Neural cell (in vitro differentiated cells): ENCODE measurements at regions not wholly inside any gene's neighbourhood (a gene's known extent, or its start where the extent isn't known, plus 50 kb on each side); places are given as distances from the start of the nearest gene placed in this dataset.

Experiments used
- H2AFZ ChIP-seq: fragments of 200-600, 300-800 bp; sonication (generic), shearing (Covaris generic); 2 replicates; pipeline ENCODE4 v1.6.0; 2014; ENCODE audit warnings: low read depth, mild to moderate bottlenecking, antibody characterized with exemption, low read length, moderate library complexity
- H3F3A ChIP-seq: fragments of 200-600 bp; shearing (Covaris generic); 2 replicates; pipeline ENCODE4 v1.6.1; 2016; ENCODE audit warnings: mild to moderate bottlenecking, moderate library complexity, mixed read lengths, antibody characterized with exemption, low read length; ENCODE audit not compliant: insufficient read depth, poor library complexity, severe bottlenecking
- H3K27ac ChIP-seq: fragments of 200-600, 300-800 bp; sonication (generic), shearing (Covaris generic); 2 replicates; pipeline ENCODE4 v1.5.1; 2014; ENCODE audit warnings: mild to moderate bottlenecking, low read length, moderate library complexity
- H3K27me3 ChIP-seq: fragments of 300-800, 200-600 bp; sonication (generic), shearing (Covaris generic); 2 replicates; pipeline ENCODE4 v1.6.0; 2014; ENCODE audit warnings: mild to moderate bottlenecking, low read depth, low read length, moderate library complexity; ENCODE audit not compliant: insufficient read depth
- H3K36me3 ChIP-seq: fragments of 300-800, 200-600 bp; sonication (generic), shearing (Covaris generic); 2 replicates; pipeline ENCODE4 v1.5.1; 2014; ENCODE audit warnings: mild to moderate bottlenecking, antibody characterized with exemption, low read length, moderate library complexity; ENCODE audit not compliant: insufficient read depth
- H3K4me2 ChIP-seq: fragments of 300-800, 200-600 bp; sonication (generic), shearing (Covaris generic); 2 replicates; pipeline ENCODE4 v1.6.0; 2014; ENCODE audit warnings: mild to moderate bottlenecking, low read length
- H3K4me3 ChIP-seq: fragments of 300-800, 200-600 bp; sonication (generic), shearing (Covaris generic); 2 replicates; pipeline ENCODE4 v1.5.1; 2014; ENCODE audit warnings: mild to moderate bottlenecking, low read length, moderate library complexity
- H3K79me2 ChIP-seq: fragments of 200-600 bp; shearing (Covaris generic); replicated peaks from 2 replicates; pipeline ENCODE4 v1.6.0; 2014; ENCODE audit warnings: mild to moderate bottlenecking, low read length, moderate library complexity; ENCODE audit not compliant: insufficient read depth
- H3K9ac ChIP-seq: fragments of 300-800, 200-600 bp; sonication (generic), shearing (Covaris generic); 2 replicates; pipeline ENCODE4 v1.6.1; 2016; ENCODE audit warnings: mild to moderate bottlenecking, low read length, mixed read lengths
- H3K9me2 ChIP-seq: fragments of 200-600 bp; shearing (Covaris generic); 2 replicates; pipeline ENCODE4 v1.6.1; 2016; ENCODE audit warnings: mild to moderate bottlenecking, low read length, mixed read lengths; ENCODE audit not compliant: insufficient read depth
- H3K9me3 ChIP-seq: fragments of 200-600, 300-800 bp; sonication (generic), shearing (Covaris generic); 2 replicates; pipeline ENCODE4 v1.6.1; 2016; ENCODE audit warnings: mild to moderate bottlenecking, mixed run types, low read length, moderate library complexity, mixed read lengths
- H4K20me1 ChIP-seq: fragments of 200-600 bp; shearing (Covaris generic); 2 replicates; pipeline ENCODE4 v1.6.1; 2016; ENCODE audit warnings: mild to moderate bottlenecking, mixed run types; ENCODE audit not compliant: insufficient read depth
- EP300 ChIP-seq: fragments of 450-650 bp; conservative IDR thresholded peaks from 2 replicates; pipeline ENCODE4 v1.6.1; 2014; ENCODE audit warnings: antibody characterized with exemption, mild to moderate bottlenecking, moderate library complexity; ENCODE audit not compliant: poor library complexity, severe bottlenecking
- EZH2 ChIP-seq: fragments of 200-600, 300-800 bp; shearing (Covaris generic), sonication (generic); IDR thresholded peaks from 2 replicates; pipeline ENCODE4 v1.6.1; 2014; ENCODE audit warnings: antibody characterized with exemption, low read length, borderline replicate concordance, mild to moderate bottlenecking; ENCODE audit not compliant: insufficient read depth, poor library complexity, severe bottlenecking
- MXI1 ChIP-seq: fragments of 450-650 bp; conservative IDR thresholded peaks from 2 replicates; pipeline ENCODE4 v1.6.1; 2014; ENCODE audit warnings: antibody characterized with exemption, mild to moderate bottlenecking; ENCODE audit not compliant: poor library complexity, severe bottlenecking
- POLR2AphosphoS5 ChIP-seq: IDR thresholded peaks from 2 replicates; pipeline ENCODE4 v1.6.1; 2012
- RAD21 ChIP-seq: fragments of 450-650 bp; conservative IDR thresholded peaks from 2 replicates; pipeline ENCODE4 v1.6.1; 2014; ENCODE audit warnings: antibody characterized with exemption, mild to moderate bottlenecking, moderate library complexity
- SMC3 ChIP-seq: fragments of 450-650 bp; conservative IDR thresholded peaks from 2 replicates; pipeline ENCODE4 v1.6.1; 2014; ENCODE audit warnings: antibody characterized with exemption, mild to moderate bottlenecking, moderate library complexity; ENCODE audit not compliant: poor library complexity
- TAF1 ChIP-seq: IDR thresholded peaks from 2 replicates; pipeline ENCODE4 v1.6.1; 2012; ENCODE audit warnings: low read depth
- TF ChIP-seq, protein P1 (sequence below): fragments of 450-650 bp; IDR thresholded peaks from 2 replicates; pipeline ENCODE4 v1.5.1; 2014; ENCODE audit warnings: antibody characterized with exemption, mild to moderate bottlenecking, moderate library complexity; ENCODE audit not compliant: poor library complexity, severe bottlenecking
- TF ChIP-seq, protein P2 (sequence below): IDR thresholded peaks from 2 replicates; pipeline ENCODE4 v1.6.1; 2012; ENCODE audit warnings: borderline replicate concordance

DNA sequence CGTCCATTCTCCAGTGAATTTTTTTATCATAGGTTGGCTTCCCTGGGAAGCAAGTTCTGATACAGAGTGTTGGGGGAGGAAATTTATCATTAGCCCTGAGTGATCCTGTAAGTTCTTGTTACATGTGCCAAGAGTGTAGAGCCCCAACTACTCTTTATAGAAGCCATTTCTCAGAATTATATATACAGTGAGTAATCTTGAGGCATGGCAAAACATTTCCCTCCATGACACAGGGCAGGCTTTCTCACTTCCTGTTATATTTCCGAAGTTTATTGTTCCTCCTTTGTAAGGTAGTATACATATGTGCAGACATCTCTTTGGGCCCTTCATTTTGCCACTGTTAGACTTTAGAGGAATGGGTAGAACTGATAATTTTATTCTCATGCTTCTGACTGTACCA lies 484.7 kb upstream of the NRXN1 start:
- no peaks in the 10 kb centered on the region for H3K36me3 ChIP-seq
- no peak for TF ChIP-seq TAF1
- TF ChIP-seq MXI1, result no peak
- TF ChIP-seq SMC3, result no peak
- no peak for TF ChIP-seq EP300
- TF ChIP-seq, protein P1, sequence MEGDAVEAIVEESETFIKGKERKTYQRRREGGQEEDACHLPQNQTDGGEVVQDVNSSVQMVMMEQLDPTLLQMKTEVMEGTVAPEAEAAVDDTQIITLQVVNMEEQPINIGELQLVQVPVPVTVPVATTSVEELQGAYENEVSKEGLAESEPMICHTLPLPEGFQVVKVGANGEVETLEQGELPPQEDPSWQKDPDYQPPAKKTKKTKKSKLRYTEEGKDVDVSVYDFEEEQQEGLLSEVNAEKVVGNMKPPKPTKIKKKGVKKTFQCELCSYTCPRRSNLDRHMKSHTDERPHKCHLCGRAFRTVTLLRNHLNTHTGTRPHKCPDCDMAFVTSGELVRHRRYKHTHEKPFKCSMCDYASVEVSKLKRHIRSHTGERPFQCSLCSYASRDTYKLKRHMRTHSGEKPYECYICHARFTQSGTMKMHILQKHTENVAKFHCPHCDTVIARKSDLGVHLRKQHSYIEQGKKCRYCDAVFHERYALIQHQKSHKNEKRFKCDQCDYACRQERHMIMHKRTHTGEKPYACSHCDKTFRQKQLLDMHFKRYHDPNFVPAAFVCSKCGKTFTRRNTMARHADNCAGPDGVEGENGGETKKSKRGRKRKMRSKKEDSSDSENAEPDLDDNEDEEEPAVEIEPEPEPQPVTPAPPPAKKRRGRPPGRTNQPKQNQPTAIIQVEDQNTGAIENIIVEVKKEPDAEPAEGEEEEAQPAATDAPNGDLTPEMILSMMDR, result no peak
- TF ChIP-seq, protein P2, sequence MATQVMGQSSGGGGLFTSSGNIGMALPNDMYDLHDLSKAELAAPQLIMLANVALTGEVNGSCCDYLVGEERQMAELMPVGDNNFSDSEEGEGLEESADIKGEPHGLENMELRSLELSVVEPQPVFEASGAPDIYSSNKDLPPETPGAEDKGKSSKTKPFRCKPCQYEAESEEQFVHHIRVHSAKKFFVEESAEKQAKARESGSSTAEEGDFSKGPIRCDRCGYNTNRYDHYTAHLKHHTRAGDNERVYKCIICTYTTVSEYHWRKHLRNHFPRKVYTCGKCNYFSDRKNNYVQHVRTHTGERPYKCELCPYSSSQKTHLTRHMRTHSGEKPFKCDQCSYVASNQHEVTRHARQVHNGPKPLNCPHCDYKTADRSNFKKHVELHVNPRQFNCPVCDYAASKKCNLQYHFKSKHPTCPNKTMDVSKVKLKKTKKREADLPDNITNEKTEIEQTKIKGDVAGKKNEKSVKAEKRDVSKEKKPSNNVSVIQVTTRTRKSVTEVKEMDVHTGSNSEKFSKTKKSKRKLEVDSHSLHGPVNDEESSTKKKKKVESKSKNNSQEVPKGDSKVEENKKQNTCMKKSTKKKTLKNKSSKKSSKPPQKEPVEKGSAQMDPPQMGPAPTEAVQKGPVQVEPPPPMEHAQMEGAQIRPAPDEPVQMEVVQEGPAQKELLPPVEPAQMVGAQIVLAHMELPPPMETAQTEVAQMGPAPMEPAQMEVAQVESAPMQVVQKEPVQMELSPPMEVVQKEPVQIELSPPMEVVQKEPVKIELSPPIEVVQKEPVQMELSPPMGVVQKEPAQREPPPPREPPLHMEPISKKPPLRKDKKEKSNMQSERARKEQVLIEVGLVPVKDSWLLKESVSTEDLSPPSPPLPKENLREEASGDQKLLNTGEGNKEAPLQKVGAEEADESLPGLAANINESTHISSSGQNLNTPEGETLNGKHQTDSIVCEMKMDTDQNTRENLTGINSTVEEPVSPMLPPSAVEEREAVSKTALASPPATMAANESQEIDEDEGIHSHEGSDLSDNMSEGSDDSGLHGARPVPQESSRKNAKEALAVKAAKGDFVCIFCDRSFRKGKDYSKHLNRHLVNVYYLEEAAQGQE, result no peak
- no peak for TF ChIP-seq RAD21
- TF ChIP-seq EZH2, result no peak
- no peak for TF ChIP-seq POLR2AphosphoS5
- no peaks in the 10 kb centered on the region for H3F3A ChIP-seq
- no peak overlapping the region for H3K27ac ChIP-seq
- no peak overlapping the region for H2AFZ ChIP-seq
- no peak overlapping the region for H3K9ac ChIP-seq
- no peaks in the 10 kb centered on the region for H4K20me1 ChIP-seq
- no peaks in the 10 kb centered on the region for H3K9me3 ChIP-seq
- no peaks in the 10 kb centered on the region for H3K27me3 ChIP-seq
- no peak overlapping the region for H3K4me2 ChIP-seq
- H3K9me2 ChIP-seq, result no peaks in the 10 kb centered on the region
- H3K4me3 ChIP-seq, result no peak overlapping the region
- no peaks in the 10 kb centered on the region for H3K79me2 ChIP-seq

DNA sequence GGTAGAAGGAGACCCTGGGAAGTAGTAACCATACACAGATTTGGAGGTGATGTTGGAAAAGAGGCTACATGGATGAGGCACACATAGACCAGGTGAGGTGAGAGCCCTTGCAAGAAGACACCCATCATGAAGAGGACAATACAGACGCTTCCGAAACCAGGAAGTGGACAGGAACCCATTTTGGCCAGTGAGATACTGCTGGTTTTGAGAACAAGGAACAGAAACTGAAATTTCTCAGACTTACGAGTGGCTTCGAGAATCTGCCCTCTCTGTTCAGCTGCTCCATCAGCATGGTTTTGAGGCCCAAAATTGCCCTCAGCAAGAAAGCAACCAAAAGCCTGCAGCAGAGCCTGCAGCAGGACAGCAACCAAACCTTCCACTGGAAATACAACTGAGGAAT lies 479.1 kb upstream of the NRXN1 start:
- Histone ChIP-seq H3K79me2 (no peaks in the 10 kb centered on the region), H3K27ac (no peak overlapping the region), H3K36me3 (no peaks in the 10 kb centered on the region), H3K9me3 (no peaks in the 10 kb centered on the region), H3K9ac (no peak overlapping the region), H3K4me3 (no peak overlapping the region), H3K4me2 (no peak overlapping the region), H3K27me3 (no peaks in the 10 kb centered on the region), H3K9me2 (no peaks in the 10 kb centered on the region), H2AFZ (no peak overlapping the region), H4K20me1 (no peaks in the 10 kb centered on the region), H3F3A (peaks cover 7% of the 10 kb centered on the region)
- TF ChIP-seq RAD21, result no peak
- TF ChIP-seq TAF1, result no peak
- TF ChIP-seq EP300, result no peak
- no peak for TF ChIP-seq POLR2AphosphoS5
- TF ChIP-seq SMC3, result no peak
- no peak for TF ChIP-seq MXI1
- TF ChIP-seq, protein P2, result no peak
- TF ChIP-seq, protein P1, result no peak
- no peak for TF ChIP-seq EZH2
